ENCODE measurements at regions not wholly inside any gene's neighbourhood (a gene's known extent, or its start where the extent isn't known, plus 50 kb on each side); places are given as distances from the start of the nearest gene placed in this dataset.
"Not testable (repeated sequence)": the region's sequence is repeated elsewhere in the genome, so short reads cannot be mapped to it uniquely, and the experiment has no call there.

GRCh38 chr19:30276011-30276882 is 95.9 kb upstream of the ZNF536 start:
- no peak for DNase-seq (ENCODE audit: low read depth in 2 of 2)

DNA sequence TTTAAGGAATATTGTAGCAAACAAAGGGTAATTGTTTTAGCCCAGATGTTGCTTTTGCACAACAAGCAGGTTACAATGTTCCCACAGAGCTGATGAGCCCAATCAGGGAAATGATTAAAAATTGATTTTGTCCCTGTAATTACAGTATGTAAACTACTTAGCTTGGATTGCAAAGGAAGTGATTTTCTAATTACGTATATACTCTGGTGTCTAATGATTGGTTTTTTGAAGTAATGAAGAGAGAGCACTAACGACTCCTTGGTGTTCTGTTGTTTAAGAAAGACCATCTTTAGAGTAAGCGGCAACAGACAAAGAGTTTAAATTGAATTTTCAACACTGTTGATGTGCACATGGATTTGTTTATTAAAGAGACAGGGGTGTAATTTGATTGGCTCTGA is 95.3 kb upstream of the ZNF536 start:
- DNase-seq (ENCODE audit: low read depth in 2 of 2): no peak

DNA sequence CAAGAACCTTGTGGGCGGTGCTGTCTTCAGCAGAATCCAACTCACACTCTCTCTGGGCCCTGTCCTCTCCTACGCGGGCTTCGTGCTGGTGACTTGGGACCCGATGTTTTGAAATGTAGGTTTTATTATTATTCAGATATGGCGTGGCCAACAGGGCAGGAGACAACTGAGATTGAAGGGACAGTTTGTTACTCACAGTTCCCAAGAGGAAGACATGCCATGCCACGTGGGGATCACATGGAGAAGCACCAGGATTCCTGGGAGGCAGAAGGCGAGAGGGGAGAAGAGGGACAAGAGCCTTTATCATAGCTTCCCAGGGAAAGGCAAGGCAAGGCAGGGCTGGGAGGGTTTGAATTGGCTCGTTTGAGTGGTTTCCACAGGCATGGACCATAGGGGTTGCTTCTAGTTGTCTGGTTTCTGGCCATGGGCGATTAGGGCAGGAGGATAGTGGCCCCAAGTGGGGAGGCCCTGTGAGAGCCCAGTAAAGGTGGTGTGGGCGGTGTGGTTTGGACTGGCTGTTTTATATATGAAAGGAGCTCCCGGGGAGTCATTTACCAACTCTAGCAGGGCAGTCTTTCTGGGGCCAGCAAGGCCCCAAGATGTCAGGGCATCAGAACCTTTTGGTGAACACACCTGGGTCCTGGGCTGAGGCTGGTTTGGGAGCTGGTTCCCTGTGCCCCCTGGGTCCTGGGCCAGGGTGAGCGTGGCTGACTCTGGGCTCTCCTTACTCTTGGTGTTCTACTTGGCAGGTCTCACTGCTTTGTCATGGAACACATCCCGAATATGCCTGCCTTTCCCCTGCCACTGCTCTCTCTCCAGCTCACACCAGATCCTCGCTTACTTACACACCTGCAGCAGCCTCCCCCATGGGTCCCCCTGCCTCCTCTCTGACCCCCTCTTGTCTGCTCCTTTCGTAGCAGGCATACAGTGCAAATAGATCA is 94.0 kb upstream of the ZNF536 start:
- DNase-seq (ENCODE audit: low read depth in 2 of 2): no peak

DNA sequence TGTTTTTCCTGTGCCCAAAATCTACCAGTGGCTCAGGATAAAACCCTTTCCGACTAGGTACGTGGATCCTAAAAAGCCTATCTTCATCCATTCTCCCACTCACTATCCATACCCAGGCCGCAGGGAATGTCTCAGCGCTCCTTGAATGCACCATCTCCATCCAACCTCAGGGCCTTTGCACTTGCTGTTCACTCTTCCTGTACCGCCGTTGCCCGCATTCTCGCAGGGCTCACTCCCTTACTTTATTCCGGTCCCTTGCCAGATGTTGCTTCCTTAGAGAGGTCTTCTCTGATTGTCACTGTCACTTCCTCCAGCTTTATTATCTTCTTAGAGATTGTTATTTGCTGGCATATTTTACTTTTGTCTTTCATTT is 93.3 kb upstream of the ZNF536 start:
- DNase-seq (ENCODE audit: low read depth in 2 of 2): no peak

- DNase-seq (ENCODE audit: low read depth in 2 of 2): no peak
Observed at GRCh38 chr19:30280018-30280417, 92.2 kb upstream of the ZNF536 start.

- DNase-seq (ENCODE audit: low read depth in 2 of 2): no peak
Observed at GRCh38 chr19:30281906-30282305, 90.3 kb upstream of the ZNF536 start.

DNA sequence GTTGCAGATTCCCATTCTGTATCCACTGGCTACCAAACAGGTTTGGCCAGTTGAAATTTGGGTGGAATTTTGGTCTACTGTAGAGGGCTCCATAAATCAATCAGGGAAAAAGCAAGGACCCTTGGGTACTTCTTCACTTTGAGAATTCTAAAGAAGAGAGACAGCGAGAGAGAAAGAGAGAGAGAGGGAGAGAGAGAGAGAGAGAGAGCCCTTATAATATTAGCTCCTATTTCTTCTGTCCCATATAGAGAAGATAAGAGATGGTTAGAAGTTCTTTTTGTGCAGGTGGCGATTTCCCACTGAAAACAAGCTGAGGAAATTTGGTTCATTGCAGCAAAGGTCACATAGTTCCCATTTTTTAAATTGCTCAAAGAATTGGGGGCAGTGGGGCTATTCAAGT is 88.6 kb upstream of the ZNF536 start:
- DNase-seq (ENCODE audit: low read depth in 2 of 2): no peak

DNA sequence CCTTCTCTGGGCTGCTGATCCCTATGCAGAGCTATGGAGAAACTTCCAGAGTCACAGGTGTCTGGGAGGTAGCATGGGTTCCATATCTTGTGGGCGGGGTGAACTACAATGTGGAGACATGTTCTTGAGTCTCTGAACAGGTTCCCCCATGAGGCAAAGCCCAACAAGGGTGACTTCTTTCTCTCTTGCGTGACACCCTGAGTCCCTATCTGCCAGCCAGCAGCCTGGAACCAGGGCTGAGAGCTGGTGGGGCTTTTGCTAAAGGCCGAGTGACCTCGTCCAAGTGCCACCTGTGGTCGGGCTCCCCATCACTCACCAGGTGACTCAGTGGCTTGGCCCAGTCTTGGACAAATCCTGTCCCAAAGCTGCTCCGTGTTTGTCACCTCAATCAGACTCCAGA is 88.0 kb upstream of the ZNF536 start:
- no peak for DNase-seq (ENCODE audit: low read depth in 2 of 2)

DNA sequence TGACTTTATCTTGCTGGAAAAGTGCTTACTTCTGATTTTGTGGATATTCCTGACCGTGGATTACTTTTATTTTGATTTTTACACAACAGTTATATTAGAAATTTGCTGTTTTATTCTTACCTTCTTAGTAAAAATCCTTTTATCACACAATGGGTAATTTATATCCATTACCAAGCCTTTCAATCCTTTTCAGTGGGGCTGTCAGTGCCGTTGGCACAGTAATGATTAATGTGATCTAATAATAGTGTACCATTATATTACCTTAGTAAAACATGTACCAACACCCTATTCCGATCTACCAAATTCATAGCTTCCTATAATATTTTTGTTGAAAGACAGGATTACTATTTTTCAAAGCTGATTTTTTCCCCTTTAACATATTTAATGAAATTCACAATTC is 87.3 kb upstream of the ZNF536 start:
- DNase-seq (ENCODE audit: low read depth in 2 of 2): no peak

DNA sequence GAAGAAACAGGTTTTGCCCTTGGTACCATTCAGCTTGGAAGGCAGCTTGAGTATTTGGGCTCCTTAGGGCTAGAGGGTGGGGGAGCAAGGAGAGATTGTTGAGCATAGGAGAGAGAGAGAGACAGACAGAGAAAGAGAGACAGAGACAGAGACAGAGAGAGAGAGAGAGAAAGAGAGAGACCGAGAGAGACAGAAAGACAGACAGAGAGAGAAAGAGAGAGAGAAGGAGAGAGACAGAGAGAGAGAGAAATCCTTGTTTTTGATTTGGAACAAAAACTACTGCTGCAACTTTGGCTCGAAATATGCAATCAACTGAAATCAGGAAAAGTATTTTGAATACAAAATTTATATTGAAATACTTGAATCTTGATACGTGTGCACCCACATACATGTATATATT is 85.8 kb upstream of the ZNF536 start:
- DNase-seq (ENCODE audit: low read depth in 2 of 2): no peak

DNA sequence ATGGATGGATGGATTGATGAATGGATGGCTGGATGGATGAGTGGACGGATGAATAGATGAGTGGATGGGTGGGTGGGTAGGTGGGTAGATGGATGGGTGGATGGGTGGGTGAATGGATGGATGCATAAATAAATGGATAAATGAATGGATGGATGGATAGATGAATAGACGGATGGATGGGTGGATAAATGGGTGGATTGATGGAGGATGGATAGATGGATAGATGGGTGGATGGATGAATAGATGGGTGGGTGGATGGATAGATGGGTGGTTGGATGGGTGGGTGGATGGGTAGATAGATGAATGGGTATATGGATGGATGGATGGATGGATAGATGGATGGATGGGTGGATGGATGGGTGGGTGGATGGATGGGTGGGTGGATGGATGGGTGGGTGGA is 84.9 kb upstream of the ZNF536 start:
- no peak for DNase-seq (ENCODE audit: low read depth in 2 of 2)

GRCh38 chr19:30287973-30288372 is 84.2 kb upstream of the ZNF536 start:
- DNase-seq (ENCODE audit: low read depth in 2 of 2): no peak

- DNase-seq (ENCODE audit: low read depth in 2 of 2): peak; percentile 16 to 20
Observed at GRCh38 chr19:30288911-30289310, 83.3 kb upstream of the ZNF536 start.

DNA sequence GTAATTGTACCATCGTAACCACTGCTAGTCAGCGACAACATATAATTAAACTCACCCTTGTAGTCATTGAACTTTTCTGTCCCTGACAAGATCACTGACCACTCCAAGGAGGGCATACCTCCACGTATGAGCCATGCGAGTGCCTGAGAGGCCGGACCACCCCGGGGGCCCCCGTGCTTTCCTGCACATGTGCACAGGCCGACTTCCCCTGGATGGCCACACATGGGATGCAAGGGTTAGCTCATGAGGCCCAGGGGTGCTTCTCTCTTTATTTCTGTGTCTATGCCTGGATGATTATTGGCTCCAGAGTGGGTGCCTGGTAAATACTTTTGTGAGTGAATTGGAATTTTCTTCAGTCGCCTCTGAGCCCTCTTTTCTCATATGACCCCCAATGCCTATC is 82.8 kb upstream of the ZNF536 start:
- no peak for DNase-seq (ENCODE audit: low read depth in 2 of 2)

DNA sequence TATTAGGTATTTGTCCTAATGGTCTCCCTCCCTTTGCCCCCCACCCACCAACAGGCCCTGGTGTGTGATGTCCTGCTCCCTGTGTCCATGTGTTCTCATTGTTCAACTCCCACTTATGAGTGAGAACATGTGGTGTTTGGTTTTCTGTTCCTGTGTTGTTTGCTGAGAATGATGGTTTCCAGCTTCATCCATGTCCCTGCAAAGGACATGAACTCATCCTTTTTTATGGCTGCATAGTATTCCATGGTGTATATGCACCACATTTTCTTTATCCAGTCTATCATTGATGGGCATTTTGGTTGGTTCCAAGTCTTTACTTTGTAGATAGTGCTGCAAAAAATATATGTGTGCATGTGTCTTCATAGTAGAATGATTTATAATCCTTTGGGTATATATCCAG is 81.4 kb upstream of the ZNF536 start:
- DNase-seq (ENCODE audit: low read depth in 2 of 2): not testable (repeated sequence)

GRCh38 chr19:30293051-30293785 is 79.0 kb upstream of the ZNF536 start:
- no peak for DNase-seq (ENCODE audit: low read depth in 2 of 2)

GRCh38 chr19:30297969-30298368 is 74.2 kb upstream of the ZNF536 start:
- DNase-seq (ENCODE audit: low read depth in 2 of 2): no peak

DNA sequence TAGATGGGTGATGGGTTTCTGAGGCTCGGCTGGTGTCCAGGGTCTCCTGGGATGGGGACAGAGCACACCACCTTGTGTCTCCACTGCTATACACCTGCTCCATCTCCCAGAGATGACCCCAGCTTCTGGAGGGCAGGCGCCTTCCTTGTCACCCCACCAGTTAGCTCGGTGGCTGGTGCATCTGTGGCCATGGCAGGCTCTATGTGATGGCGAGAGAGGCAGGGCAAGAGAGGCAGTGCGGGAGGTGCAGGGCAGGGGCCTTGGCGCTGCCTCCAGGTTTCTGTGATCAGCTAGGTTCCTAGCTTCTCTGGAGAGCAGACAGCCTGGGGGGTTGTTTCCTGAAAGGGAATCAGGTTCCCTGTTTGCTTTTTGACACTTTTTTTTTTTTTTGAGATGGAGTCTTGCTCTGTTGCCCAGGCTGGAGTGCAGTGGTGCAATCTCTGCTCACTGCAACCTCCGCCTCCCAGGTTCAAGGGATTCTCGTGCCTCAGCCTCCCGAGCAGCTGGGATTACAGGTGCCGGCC is 69.0 kb upstream of the ZNF536 start:
- no peak for DNase-seq (ENCODE audit: low read depth in 2 of 2)

DNA sequence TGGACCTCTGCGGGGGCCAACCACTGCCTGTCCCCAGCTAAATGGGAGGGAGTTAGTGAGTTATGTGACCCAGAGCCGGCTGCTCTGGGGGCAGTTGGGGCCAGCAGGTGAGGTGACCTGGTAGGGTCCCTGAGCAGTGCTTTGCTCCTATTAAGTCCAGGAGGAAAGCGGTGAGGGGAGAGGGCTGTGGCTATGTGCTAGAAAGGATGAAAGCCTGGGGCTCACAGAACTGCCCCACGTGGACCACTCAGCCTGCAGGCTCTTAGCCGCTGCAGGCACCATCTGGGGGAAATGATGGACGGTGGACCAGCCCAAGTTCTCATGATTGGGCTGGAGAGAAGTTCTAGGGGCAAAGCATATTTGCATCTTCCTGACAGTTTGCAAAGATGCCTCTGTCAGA is 67.6 kb upstream of the ZNF536 start:
- no peak for DNase-seq (ENCODE audit: low read depth in 2 of 2)

DNA sequence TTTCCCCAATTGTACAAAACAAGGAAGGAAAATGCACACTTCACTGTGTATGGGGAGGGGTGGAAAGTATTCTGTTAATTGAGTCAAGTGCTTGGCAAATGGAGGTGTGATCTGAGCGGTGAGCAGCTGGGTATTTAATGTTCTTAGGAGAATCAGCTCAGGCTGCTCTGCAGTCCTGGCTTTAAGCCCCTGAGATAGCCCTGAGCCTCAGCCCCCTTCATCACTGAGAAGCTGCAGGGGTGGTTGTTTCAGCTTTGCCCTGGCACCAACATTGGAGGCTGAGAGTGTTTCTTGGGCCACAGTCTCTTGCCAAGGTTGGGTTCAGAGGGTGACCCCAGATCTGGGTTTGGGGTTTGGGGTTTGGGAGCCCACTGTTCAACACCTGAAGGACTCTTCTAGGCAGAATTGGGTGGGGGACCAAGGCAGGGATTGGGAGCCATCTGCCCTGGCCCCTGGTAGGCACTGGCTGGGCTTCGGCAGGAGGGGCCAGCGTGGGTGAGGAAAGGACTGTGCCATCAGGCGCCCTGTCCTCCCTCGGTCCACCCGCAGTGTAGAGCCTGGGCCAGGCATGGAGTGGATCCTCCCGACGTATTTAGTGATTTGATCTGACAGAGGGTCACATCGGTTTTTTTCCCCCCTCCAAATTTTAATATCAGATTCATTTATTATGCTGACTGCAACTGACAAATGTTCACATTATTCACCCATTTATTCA is 66.7 kb upstream of the ZNF536 start:
- DNase-seq (ENCODE audit: low read depth in 2 of 2): no peak

All from fibroblast of skin of left quadriceps (primary cell).